Endothelial cell of umbilical vein (primary cell): ENCODE measurements at regions not wholly inside any gene's neighbourhood (a gene's known extent, or its start where the extent isn't known, plus 50 kb on each side); places are given as distances from the start of the nearest gene placed in this dataset.

ENCODE experiments used
- BruUV-seq: library from RNA; stranded (reverse); fragments of 400-500 nt; replicated peaks from 2 replicates; lab custom pipeline; 2021; lab: Mats Ljungman, UMichigan
- CTCF ChIA-PET: fragments of 300-600, 350-600 bp; sonication (Branson Sonifier 250); formaldehyde crosslinking; loops from one replicate; lab custom pipeline; 2021; ENCODE audit warnings: antibody characterized with exemption, inconsistent platforms; lab: Charles Lee
- POLR2A ChIA-PET: fragments of 300-600, 350-600 bp; sonication (Branson Sonifier 250); formaldehyde crosslinking; loops from one replicate; lab custom pipeline; 2021; ENCODE audit warnings: antibody characterized with exemption, inconsistent platforms; lab: Charles Lee
- DNase-seq: peaks from one replicate; pipeline ENCODE4 v3.0.0-alpha.2; 2011; ENCODE audit warnings: low read depth, low spot score
- FAIRE-seq: peaks from 2 replicates; lab custom pipeline; 2011; peaks lifted over from hg19 to GRCh38; lab: Jason Lieb, UNC
- H2AFZ ChIP-seq: 2 replicates; pipeline ENCODE4 v1.6.0; 2012; ENCODE audit warnings: low read depth, low read length, control low read depth, inconsistent platforms
- H3K27ac ChIP-seq: 2 replicates; pipeline ENCODE4 v1.5.1; 2011; ENCODE audit warnings: low read depth, mild to moderate bottlenecking, control low read depth, low read length, moderate library complexity; ENCODE audit not compliant: insufficient read depth
- H3K27me3 ChIP-seq, 2 experiments: 2 replicates each; pipeline versions ENCODE4 v1.6.0 to v1.6.1; 2011; ENCODE audit warnings: low read length in 2 of 2, mixed read lengths in 1 of 2; ENCODE audit not compliant: control insufficient read depth in 2 of 2, insufficient read depth in 2 of 2
- H3K36me3 ChIP-seq, 2 experiments: 2 replicates in 1 of 2; 3 replicates in 1 of 2; pipeline ENCODE4 v1.5.1; 2011; ENCODE audit warnings: low read length in 2 of 2, mild to moderate bottlenecking in 1 of 2, moderate library complexity in 1 of 2; ENCODE audit not compliant: control insufficient read depth in 2 of 2, insufficient read depth in 2 of 2; ENCODE audit errors: extremely low read depth in 1 of 2
- H3K4me1 ChIP-seq: 3 replicates; pipeline ENCODE4 v1.5.1; 2011; ENCODE audit warnings: mild to moderate bottlenecking, low read length; ENCODE audit not compliant: control insufficient read depth, insufficient read depth; ENCODE audit errors: extremely low read depth
- H3K4me2 ChIP-seq: 2 replicates; pipeline ENCODE4 v1.6.1; 2011; ENCODE audit warnings: low read length, control low read depth, mixed read lengths; ENCODE audit not compliant: insufficient read depth
- H3K4me3 ChIP-seq, 3 experiments: fragments of 200-600 bp in 1 of 3; sonication (generic), shearing (Covaris generic) in 1 of 3; replicated peaks in 1 of 3; 2 replicates each; pipeline ENCODE4 v1.5.1; 2011 to 2016; ENCODE audit warnings: control low read depth in 3 of 3, low read length in 3 of 3, mild to moderate bottlenecking in 2 of 3, inconsistent platforms in 1 of 3, low read depth in 1 of 3, moderate library complexity in 1 of 3; ENCODE audit not compliant: insufficient read depth in 1 of 3
- H3K79me2 ChIP-seq: 2 replicates; pipeline ENCODE4 v1.6.0; 2012; ENCODE audit warnings: low read length, inconsistent platforms; ENCODE audit not compliant: control insufficient read depth, insufficient read depth
- H3K9ac ChIP-seq: replicated peaks from 2 replicates; pipeline ENCODE3; 2011; ENCODE audit warnings: low read length, control low read depth; ENCODE audit not compliant: insufficient read depth; ENCODE audit errors: extremely low read depth
- H3K9me1 ChIP-seq: replicated peaks from 3 replicates; pipeline ENCODE4 v1.6.0; 2011; ENCODE audit warnings: mild to moderate bottlenecking, low read length; ENCODE audit not compliant: control insufficient read depth, insufficient read depth; ENCODE audit errors: extremely low read depth
- H3K9me3 ChIP-seq: replicated peaks from 2 replicates; pipeline ENCODE4 v1.5.1; 2012; ENCODE audit warnings: low read length, inconsistent platforms; ENCODE audit not compliant: control insufficient read depth, insufficient read depth
- H4K20me1 ChIP-seq: replicated peaks from 2 replicates; pipeline ENCODE3; 2011; ENCODE audit warnings: mild to moderate bottlenecking, low read length; ENCODE audit not compliant: control insufficient read depth, insufficient read depth; ENCODE audit errors: extremely low read depth
- CTCF ChIP-seq, 2 donors: IDR thresholded peaks; 1 replicate in 1 of 2; 2 replicates in 1 of 2; pipeline ENCODE4 v1.5.1; 2011; ENCODE audit warnings: low read length in 2 of 2, mild to moderate bottlenecking in 2 of 2, moderate library complexity in 2 of 2, control low read depth in 1 of 2, inconsistent platforms in 1 of 2, low read depth in 1 of 2; ENCODE audit not compliant: insufficient read depth in 1 of 2; ENCODE audit errors: extremely low read depth in 1 of 2
- EZH2 ChIP-seq: IDR thresholded peaks from 2 replicates; pipeline ENCODE4 v1.6.1; 2012; ENCODE audit warnings: borderline replicate concordance, low read depth, mild to moderate bottlenecking, moderate library complexity, low read length, inconsistent platforms; ENCODE audit not compliant: severe bottlenecking
- FOS ChIP-seq: IDR thresholded peaks from 2 replicates; pipeline ENCODE4 v1.6.1; 2011; ENCODE audit warnings: mild to moderate bottlenecking, low read length, moderate library complexity, borderline replicate concordance; ENCODE audit not compliant: insufficient read depth
- GATA2 ChIP-seq: IDR thresholded peaks from 2 replicates; pipeline ENCODE4 v1.7.0; 2011; ENCODE audit warnings: low read depth, mild to moderate bottlenecking, moderate library complexity, mixed read lengths, low read length; ENCODE audit not compliant: insufficient read length, insufficient read depth
- JUN ChIP-seq: IDR thresholded peaks from 2 replicates; pipeline ENCODE4 v1.6.1; 2011; ENCODE audit warnings: borderline replicate concordance, low read depth; ENCODE audit not compliant: insufficient read length, insufficient read depth
- MYC ChIP-seq: IDR thresholded peaks from one replicate; pipeline ENCODE4 v1.6.1; 2011; ENCODE audit warnings: mild to moderate bottlenecking, low read depth, low read length
- POLR2A ChIP-seq: IDR thresholded peaks from 2 replicates; pipeline ENCODE4 v1.6.1; 2012; ENCODE audit warnings: low read depth, mild to moderate bottlenecking, control low read depth, low read length
- POLR2AphosphoS5 ChIP-seq: IDR thresholded peaks from 2 replicates; pipeline ENCODE4 v1.6.1; 2012; ENCODE audit warnings: low read depth, mild to moderate bottlenecking, control low read depth, low read length, moderate library complexity; ENCODE audit not compliant: insufficient read depth
- dilution Hi-C: fragments of 300-500 bp; cut with MboI; formaldehyde crosslinking; loops from one replicate; pipeline ENCODE4 v1.15.0; 2019; ENCODE audit warnings: low sequenced_read_pairs; ENCODE audit not compliant: extremely low pct_ligation_motif_present
- intact Hi-C: fragments of 100-400 bp; cut with micrococcal nuclease; formaldehyde crosslinking; loops from one replicate; pipeline ENCODE4 v1.10.0; 2022
- TF ChIP-seq, protein P1 (sequence below): IDR thresholded peaks from 2 replicates; pipeline ENCODE4 v1.6.1; 2011; ENCODE audit not compliant: insufficient read depth, insufficient read length

- no peak for TF ChIP-seq MYC
- dilution Hi-C loops, result no loop called here
- H3K27ac ChIP-seq, result no peak overlapping the region
Observed at GRCh38 chr2:65979446-65979845, 455.5 kb upstream of the MEIS1 start.

DNA sequence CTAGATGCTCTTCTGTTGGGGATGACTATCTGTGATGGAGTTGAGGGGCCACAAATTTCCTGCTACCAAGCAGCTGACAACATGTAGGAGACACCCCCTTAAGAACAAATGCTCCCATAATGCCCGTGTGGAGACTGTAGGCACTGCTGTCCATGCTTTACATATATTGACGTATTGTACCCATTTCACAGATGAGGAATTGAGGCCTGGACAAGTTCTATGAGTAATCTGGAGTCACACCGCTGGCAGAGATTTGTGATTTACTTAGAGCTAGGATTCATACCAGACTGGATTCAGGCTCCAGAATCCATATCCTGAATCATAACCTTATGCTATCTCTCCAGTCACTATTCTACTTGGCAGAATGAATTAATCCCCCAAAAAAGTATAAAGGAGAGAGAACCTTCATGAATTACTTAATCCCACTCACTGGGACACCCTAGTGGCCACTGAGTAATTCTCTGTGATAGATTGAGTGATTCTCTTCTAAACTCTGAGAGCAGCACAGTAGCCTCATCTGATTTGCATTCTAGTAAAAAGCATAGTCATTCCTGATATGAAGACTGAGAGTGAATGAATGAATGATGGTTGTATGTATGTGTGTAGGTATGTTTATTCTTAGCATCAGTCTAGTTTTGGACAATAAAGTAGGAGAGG, 460.7 kb upstream of the MEIS1 start:
- TF ChIP-seq GATA2, result no peak
- no peak for TF ChIP-seq EZH2
- TF ChIP-seq POLR2A, result no peak
- no peak for TF ChIP-seq FOS
- no peak for TF ChIP-seq MYC
- TF ChIP-seq CTCF (IDR thresholded peaks at IDR 0.05; ENCODE audit: extremely low read depth in 1 of 2, insufficient read depth in 1 of 2, low read depth in 1 of 2, low read length in 2 of 2), result no peak
- TF ChIP-seq POLR2AphosphoS5, result no peak
- TF ChIP-seq JUN, result no peak
- TF ChIP-seq, protein P1, sequence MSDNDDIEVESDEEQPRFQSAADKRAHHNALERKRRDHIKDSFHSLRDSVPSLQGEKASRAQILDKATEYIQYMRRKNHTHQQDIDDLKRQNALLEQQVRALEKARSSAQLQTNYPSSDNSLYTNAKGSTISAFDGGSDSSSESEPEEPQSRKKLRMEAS, result no peak
- no peak overlapping the region for H2AFZ ChIP-seq
- H3K27me3 ChIP-seq, result no peaks in the 10 kb centered on the region
- DNase-seq (no peak), FAIRE-seq (no peak)
- H3K36me3 ChIP-seq, result no peaks in the 10 kb centered on the region
- no peaks in the 10 kb centered on the region for H3K9me3 ChIP-seq
- no peaks in the 10 kb centered on the region for H4K20me1 ChIP-seq
- no peak overlapping the region for H3K4me2 ChIP-seq
- no peak overlapping the region for H3K4me3 ChIP-seq
- H3K4me1 ChIP-seq, result no peaks in the 10 kb centered on the region
- CTCF ChIA-PET, result no interaction called here
- dilution Hi-C loops (no loop called here), intact Hi-C loops (loop anchor here (10.0 kb wide), 1 partner anchor 89 kb away; no protein-coding TSS in a partner anchor)
- POLR2A ChIA-PET, result no interaction called here
- H3K9ac ChIP-seq, result no peak overlapping the region
- H3K27ac ChIP-seq, result no peak overlapping the region
- H3K79me2 ChIP-seq, result no peaks in the 10 kb centered on the region
- BruUV-seq, result no TSS peak
- H3K9me1 ChIP-seq, result no peaks in the 10 kb centered on the region

More at GRCh38 chr2:65979446-65979845, 455.5 kb upstream of the MEIS1 start:
- Histone ChIP-seq H3K9me1 (no peaks in the 10 kb centered on the region), H2AFZ (no peak overlapping the region), H3K79me2 (no peaks in the 10 kb centered on the region), H3K4me2 (no peak overlapping the region), H4K20me1 (no peaks in the 10 kb centered on the region), H3K36me3 (no peaks in the 10 kb centered on the region), H3K4me1 (no peaks in the 10 kb centered on the region), H3K9ac (no peak overlapping the region), H3K27me3 (no peaks in the 10 kb centered on the region), H3K9me3 (no peaks in the 10 kb centered on the region), H3K4me3 (no peak overlapping the region)
- no peak for FAIRE-seq
- no peak for DNase-seq
- POLR2A ChIA-PET, result no interaction called here
- CTCF ChIA-PET, result no interaction called here
- intact Hi-C loops, result loop anchor here (10.0 kb wide), 1 partner anchor 95 kb away; no protein-coding TSS in a partner anchor
- no TSS peak for BruUV-seq
